ENCODE measurements at regions not wholly inside any gene's neighbourhood (a gene's known extent, or its start where the extent isn't known, plus 50 kb on each side); places are given as distances from the start of the nearest gene placed in this dataset.

- no peak for TF ChIP-seq ELK1 (IDR thresholded peaks at IDR 0.05; ENCODE audit: low read depth, low read length)
- peak; percentile 88; the same call in 1 of the 2 replicates for TF ChIP-seq TBL1XR1 (IDR thresholded peaks at IDR 0.05; ENCODE audit: low read depth, low read length)
- peak; percentile 56; the same call in 1 of the 2 replicates for TF ChIP-seq EED (IDR thresholded peaks at IDR 0.05; ENCODE audit: low read depth)
- peak; percentile 55 to 88; a peak in 3 of 4 replicates for TF ChIP-seq EP300 (IDR thresholded peaks at IDR 0.05; ENCODE audit: borderline replicate concordance in 1 of 2, control insufficient read depth in 1 of 2, low read depth in 2 of 2, low read length in 2 of 2)
- TF ChIP-seq NR2C1 (IDR thresholded peaks at IDR 0.05) = no peak
- TF ChIP-seq ZBTB4 (CRISPR knock-in tag; IDR thresholded peaks at IDR 0.05) = no peak
- no peak for TF ChIP-seq STAT1 (conservative IDR thresholded peaks at IDR 0.05)
- TF ChIP-seq NFIC (IDR thresholded peaks at IDR 0.05; ENCODE audit: low read depth, low read length) = peak; percentile 95
- no peak for TF ChIP-seq RELA (IDR thresholded peaks at IDR 0.05; ENCODE audit: borderline replicate concordance, partially characterized antibody)
- peak; percentile 86 for TF ChIP-seq CHD2 (IDR thresholded peaks at IDR 0.05; ENCODE audit: borderline replicate concordance, low read depth, low read length)
- TF ChIP-seq SIN3A (IDR thresholded peaks at IDR 0.05; ENCODE audit: low read depth, low read length) = no peak
- TF ChIP-seq CREM (IDR thresholded peaks at IDR 0.05; ENCODE audit: low read depth) = peak; percentile 70
- TF ChIP-seq JUNB (IDR thresholded peaks at IDR 0.05) = peak; percentile 94
- TF ChIP-seq BCL3 (IDR thresholded peaks at IDR 0.05; ENCODE audit: borderline replicate concordance, insufficient read depth, low read depth, low read length, poor library complexity, severe bottlenecking) = peak; percentile 89
- 0 out of 4 replicates have a peak, but pooled peaks of 1 of the 2 experiments have one; percentile 42 for TF ChIP-seq CEBPB (IDR thresholded peaks at IDR 0.05; ENCODE audit: borderline replicate concordance in 1 of 2, low read depth in 2 of 2, low read length in 2 of 2)
- TF ChIP-seq HDAC2 (IDR thresholded peaks at IDR 0.05) = no peak
- TF ChIP-seq STAT3 (IDR thresholded peaks at IDR 0.05; ENCODE audit: low read depth, low read length) = 0 out of 2 replicates have a peak, but pooled peaks have one; percentile 51
- no peak for TF ChIP-seq USF2 (IDR thresholded peaks at IDR 0.05; ENCODE audit: borderline replicate concordance, low read depth, low read length)
- no peak for TF ChIP-seq NKRF (conservative IDR thresholded peaks at IDR 0.05)
- TF ChIP-seq YY1 (IDR thresholded peaks at IDR 0.05; ENCODE audit: low read depth, low read length) = no peak
- TF ChIP-seq GABPA (IDR thresholded peaks at IDR 0.05; ENCODE audit: low read depth) = 0 out of 2 replicates have a peak, but pooled peaks have one; percentile 26
These were observed 351.0 kb upstream of the B3GALT2 start (continued) for GRCh38 chr1:193537266-193538002.
